Left kidney (tissue), 1 donor: ENCODE measurements at regions not wholly inside any gene's neighbourhood (a gene's known extent, or its start where the extent isn't known, plus 50 kb on each side); places are given as distances from the start of the nearest gene placed in this dataset.
A peak's percentile ranks its signal among the peaks of the same experiment; 100 is the strongest.
"Not testable (repeated sequence)": the region's sequence is repeated elsewhere in the genome, so short reads cannot be mapped to it uniquely, and the experiment has no call there.

ENCODE experiments used
- DNase-seq: peaks from one replicate; pipeline ENCODE4 v3.0.0-alpha.2; 2013

DNA sequence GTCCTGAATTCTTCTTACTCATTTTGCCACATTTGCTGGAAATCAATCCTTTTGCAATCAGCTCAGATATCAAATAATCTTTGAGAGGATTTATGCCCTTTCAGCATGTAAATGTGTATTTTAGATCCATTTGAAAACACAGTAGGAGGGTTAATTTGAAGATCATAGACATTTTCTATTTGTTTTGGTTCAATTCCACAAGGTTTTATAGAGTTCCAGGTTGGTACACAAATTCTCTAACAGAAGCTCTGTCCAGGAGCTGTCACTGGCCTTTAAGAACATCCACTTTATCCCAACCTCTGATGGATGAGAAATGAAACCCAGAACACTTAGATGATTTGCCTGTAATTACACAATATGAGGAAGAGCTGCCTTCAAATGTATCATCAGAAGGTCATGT, 157.3 kb upstream of the CHAC2 start:
- no peak for DNase-seq

GRCh38 chr2:53609551-53609950, 158.1 kb upstream of the CHAC2 start:
- no peak for DNase-seq

- no peak for DNase-seq
Observed at GRCh38 chr2:53608293-53608692, 159.3 kb upstream of the CHAC2 start.

DNA sequence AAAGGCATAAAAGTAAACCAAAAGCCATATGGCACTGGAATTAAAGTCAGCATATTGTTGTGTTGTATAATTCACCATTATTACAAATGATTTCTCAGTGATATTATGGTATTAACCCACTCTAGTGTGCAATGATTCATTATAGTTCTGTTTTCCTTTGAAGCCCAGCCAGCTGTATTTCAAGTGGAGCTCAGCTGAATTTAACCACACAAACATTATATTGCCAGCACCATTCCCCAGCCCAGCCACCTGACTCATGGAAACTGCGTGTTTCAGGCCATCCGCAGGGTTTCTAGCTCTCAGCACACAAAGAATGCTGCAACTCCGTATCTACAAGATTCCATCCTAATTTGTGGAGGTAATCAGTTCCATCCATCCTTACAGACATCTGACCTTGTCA, 166.8 kb upstream of the CHAC2 start:
- DNase-seq = no peak

- not testable (repeated sequence) for DNase-seq
Observed at GRCh38 chr2:53586733-53587612, 180.6 kb upstream of the CHAC2 start.

GRCh38 chr2:53584986-53585385, 182.6 kb upstream of the CHAC2 start:
- no peak for DNase-seq

DNA sequence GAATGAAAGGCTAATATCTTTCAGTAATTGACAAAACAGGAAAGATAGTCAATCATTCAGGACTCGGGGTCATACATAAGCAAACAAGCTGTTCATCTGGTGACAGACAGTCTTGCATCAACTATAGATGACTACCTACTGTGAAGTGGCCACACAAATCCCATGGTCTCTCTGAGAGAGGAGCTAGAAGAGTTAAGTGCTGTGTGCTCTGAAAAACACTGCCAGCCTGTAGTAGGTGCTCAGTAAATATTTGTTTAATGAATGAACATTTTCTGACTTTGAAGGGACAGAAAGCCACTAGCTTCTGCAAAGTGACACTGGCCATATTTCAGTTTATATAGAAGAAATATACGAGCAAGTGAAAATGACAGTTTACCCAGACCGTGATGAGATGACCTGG, 184.0 kb upstream of the CHAC2 start:
- DNase-seq = no peak

GRCh38 chr2:53582556-53582955, 185.0 kb upstream of the CHAC2 start:
- no peak for DNase-seq

GRCh38 chr2:53576166-53576565, 191.4 kb upstream of the CHAC2 start:
- DNase-seq = peak; percentile 21

- no peak for DNase-seq
Observed at GRCh38 chr2:53575721-53576124, 191.9 kb upstream of the CHAC2 start.

DNA sequence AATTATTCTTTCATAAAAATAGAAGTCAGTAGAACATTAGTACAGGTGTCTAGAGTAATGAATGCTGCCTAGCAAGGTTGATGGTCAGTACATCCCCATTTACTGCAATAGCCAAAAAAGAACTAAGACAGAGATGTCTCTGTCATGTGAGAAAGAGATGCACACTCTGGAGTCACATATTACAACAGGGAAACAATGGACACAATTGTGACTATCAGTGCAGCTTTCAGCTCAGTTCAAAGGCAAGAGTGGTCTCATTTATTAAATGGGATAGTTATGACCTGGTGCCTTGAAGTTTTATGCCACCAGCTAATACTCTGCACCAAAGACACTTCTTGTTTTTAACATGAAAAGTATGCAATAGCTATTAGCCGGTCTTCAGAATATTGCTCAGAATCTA, 194.9 kb upstream of the CHAC2 start:
- no peak for DNase-seq

DNA sequence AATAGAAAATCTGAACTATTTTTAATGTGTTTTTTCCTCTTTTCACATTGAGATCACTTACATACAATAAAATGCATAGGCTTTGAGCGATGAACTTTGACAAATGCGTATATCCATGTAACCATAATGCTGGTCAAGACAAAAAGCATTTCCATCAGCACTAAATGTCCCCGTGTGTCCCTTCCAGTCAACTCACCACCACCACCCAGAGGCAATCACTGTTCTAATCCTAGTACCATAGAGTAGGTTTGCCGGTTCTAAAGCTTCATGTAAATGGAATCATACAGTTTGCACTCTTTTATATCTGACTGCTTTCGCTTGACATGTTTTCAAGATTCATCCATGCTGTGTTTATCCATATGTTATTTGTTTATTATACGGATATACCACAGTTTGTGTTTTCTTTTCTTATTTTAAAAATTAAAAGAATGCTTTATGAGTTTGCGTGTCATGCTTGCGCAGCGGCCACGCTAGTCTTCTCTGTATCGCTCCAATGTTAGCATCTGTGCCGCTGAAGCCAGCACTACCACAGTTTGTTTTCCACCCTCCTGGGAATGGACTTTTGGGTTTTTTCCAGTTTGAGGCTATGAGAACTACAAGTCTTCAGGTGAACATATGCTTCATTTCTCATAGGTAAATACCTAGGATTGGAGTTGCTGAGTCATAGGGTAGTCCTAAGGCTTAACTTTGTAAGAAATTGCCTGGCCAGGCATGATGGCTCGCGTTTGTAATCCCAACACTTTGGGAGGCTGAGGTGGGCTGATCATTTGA, 197.5 kb upstream of the CHAC2 start:
- no peak for DNase-seq

GRCh38 chr2:53568469-53568868, 199.1 kb upstream of the CHAC2 start:
- DNase-seq = no peak

GRCh38 chr2:53567073-53567472, 200.5 kb upstream of the CHAC2 start:
- DNase-seq = no peak

GRCh38 chr2:53562407-53562806, 205.2 kb upstream of the CHAC2 start:
- no peak for DNase-seq

DNA sequence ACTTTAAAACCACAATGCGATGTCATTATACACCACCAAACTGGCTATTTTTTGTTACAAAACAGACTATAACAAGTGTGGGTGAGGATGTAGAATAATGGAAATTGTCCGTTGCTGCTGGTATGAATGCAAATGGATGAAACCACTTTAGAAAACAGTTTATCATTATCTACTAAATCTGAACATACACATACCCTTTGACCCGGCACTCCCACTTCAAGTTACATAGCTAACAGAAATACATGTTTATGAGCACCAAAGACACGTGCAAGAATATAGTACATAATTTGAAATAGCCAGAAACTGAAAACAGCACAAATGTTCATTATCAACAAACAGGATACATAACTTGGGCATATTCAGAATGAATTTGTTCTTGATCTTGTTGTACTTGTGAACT, 206.4 kb upstream of the CHAC2 start:
- DNase-seq = no peak

- no peak for DNase-seq
Observed at GRCh38 chr2:53559302-53559966, 208.2 kb upstream of the CHAC2 start.

- no peak for DNase-seq
Observed at GRCh38 chr2:53558867-53559266, 208.7 kb upstream of the CHAC2 start.

DNA sequence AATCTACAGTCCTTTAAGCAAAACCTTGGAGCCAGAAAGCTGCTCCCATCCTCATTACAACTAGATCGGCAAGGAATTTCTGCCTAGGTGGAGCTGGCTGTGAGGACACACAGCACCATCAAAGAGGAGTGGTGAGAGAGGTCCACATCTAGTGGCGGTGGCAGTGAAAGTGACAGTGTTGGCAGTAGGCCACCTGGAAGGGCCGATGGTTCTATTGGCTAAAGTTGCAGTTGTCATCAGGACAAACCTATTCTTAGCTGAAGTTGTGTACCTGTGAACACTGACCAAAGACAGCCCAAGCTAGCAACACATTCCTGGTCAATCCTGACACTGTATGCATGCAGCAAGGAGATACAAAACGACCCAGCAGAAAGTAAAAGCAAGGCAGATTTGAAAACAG, 218.1 kb upstream of the CHAC2 start:
- no peak for DNase-seq

DNA sequence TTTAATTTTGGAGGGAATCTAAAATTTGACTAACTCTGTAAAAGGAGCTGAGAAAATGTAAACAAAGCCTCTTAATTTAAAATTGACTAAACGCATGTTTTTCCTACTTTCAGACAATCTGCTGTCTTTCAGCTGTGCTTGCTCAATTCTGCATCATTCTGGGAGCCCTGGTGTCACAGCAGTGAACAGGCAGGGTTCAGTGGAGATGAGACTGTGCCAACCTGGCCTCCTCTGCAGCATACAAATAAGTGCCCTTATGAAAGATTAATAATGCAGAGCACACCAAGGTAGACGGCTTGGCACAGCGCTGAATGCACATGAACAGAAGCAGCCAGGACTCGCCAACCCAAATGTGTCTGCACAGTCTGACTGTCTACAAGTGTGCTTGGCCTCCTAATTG, 222.0 kb upstream of the CHAC2 start:
- DNase-seq = no peak

- no peak for DNase-seq
Observed at GRCh38 chr2:53544871-53545558, 222.6 kb upstream of the CHAC2 start.

GRCh38 chr2:53543083-53543482, 224.5 kb upstream of the CHAC2 start:
- DNase-seq = no peak
